HG03354 (cell line): ENCODE measurements at regions not wholly inside any gene's neighbourhood (a gene's known extent, or its start where the extent isn't known, plus 50 kb on each side); places are given as distances from the start of the nearest gene placed in this dataset.
"Not testable (repeated sequence)": the region's sequence is repeated elsewhere in the genome, so short reads cannot be mapped to it uniquely, and the experiment has no call there.

Experiments used
- ATAC-seq: cut with Tn5 transposase; IDR thresholded peaks from one replicate; pipeline ENCODE4 v1.9.1; 2021; ENCODE audit warnings: mild to moderate bottlenecking; ENCODE audit not compliant: unreplicated experiment, poor library complexity, severe bottlenecking

- ATAC-seq = no peak
These were observed 416.6 kb downstream of the RWDD3 start for GRCh38 chr1:95650631-95651030.

- no peak for ATAC-seq
These were observed 418.5 kb downstream of the RWDD3 start for GRCh38 chr1:95652423-95652965.

- no peak for ATAC-seq
These were observed 419.6 kb downstream of the RWDD3 start for GRCh38 chr1:95653618-95654017.

GRCh38 chr1:95655321-95656020, 421.5 kb downstream of the RWDD3 start:
- no peak for ATAC-seq

- no peak for ATAC-seq
These were observed 423.2 kb downstream of the RWDD3 start for GRCh38 chr1:95657248-95657647.

GRCh38 chr1:95659166-95659565, 425.2 kb downstream of the RWDD3 start:
- no peak for ATAC-seq

GRCh38 chr1:95659588-95659987, 425.6 kb downstream of the RWDD3 start:
- no peak for ATAC-seq

GRCh38 chr1:95660736-95661135, 426.7 kb downstream of the RWDD3 start:
- no peak for ATAC-seq

GRCh38 chr1:95663530-95663929, 429.5 kb downstream of the RWDD3 start:
- not testable (repeated sequence) for ATAC-seq

- ATAC-seq = no peak
These were observed 434.2 kb downstream of the RWDD3 start for GRCh38 chr1:95668165-95668564.

GRCh38 chr1:95669638-95670037, 435.6 kb downstream of the RWDD3 start:
- not testable (repeated sequence) for ATAC-seq

- ATAC-seq = no peak
These were observed 437.1 kb downstream of the RWDD3 start for GRCh38 chr1:95671098-95671497.

GRCh38 chr1:95679262-95679661, 445.3 kb downstream of the RWDD3 start:
- ATAC-seq = no peak

- ATAC-seq = no peak
These were observed 451.1 kb downstream of the RWDD3 start for GRCh38 chr1:95685081-95685480.

- no peak for ATAC-seq
These were observed 452.2 kb downstream of the RWDD3 start for GRCh38 chr1:95686217-95686616.

GRCh38 chr1:95699149-95699953, 465.3 kb downstream of the RWDD3 start:
- no peak for ATAC-seq

GRCh38 chr1:95701450-95702173, 467.6 kb downstream of the RWDD3 start:
- ATAC-seq = no peak

GRCh38 chr1:95703046-95703445, 469.0 kb downstream of the RWDD3 start:
- no peak for ATAC-seq

- no peak for ATAC-seq
These were observed 482.1 kb downstream of the RWDD3 start for GRCh38 chr1:95716097-95716496.

GRCh38 chr1:95716550-95716949, 482.5 kb downstream of the RWDD3 start:
- ATAC-seq = no peak
